B cell (primary cell): ENCODE measurements at regions not wholly inside any gene's neighbourhood (a gene's known extent, or its start where the extent isn't known, plus 50 kb on each side); places are given as distances from the start of the nearest gene placed in this dataset.

Source experiments
- ATAC-seq: fragments of 200-7000 bp; cut with Tn5 transposase; one replicate; pipeline ENCODE4 v1.10.0; 2021; ENCODE audit warnings: low read depth, mild to moderate bottlenecking, moderate number of reproducible peaks, moderate library complexity
- CTCF ChIA-PET: fragments of 350-600 bp; sonication (Branson Sonifier 250); formaldehyde crosslinking; loops from one replicate; lab custom pipeline; 2021; ENCODE audit warnings: antibody characterized with exemption, inconsistent platforms; lab: Charles Lee
- POLR2A ChIA-PET: fragments of 350-600 bp; sonication (Branson Sonifier 250); formaldehyde crosslinking; loops from one replicate; lab custom pipeline; 2021; ENCODE audit warnings: antibody characterized with exemption; lab: Charles Lee
- DNase-seq: peaks from one replicate; pipeline ENCODE4 v3.0.0; 2013
- H2AFZ ChIP-seq: 2 replicates; pipeline ENCODE4 v1.6.1; 2012; ENCODE audit warnings: mild to moderate bottlenecking, low read depth, low read length; ENCODE audit not compliant: insufficient read depth, poor library complexity, severe bottlenecking
- H3K27ac ChIP-seq, 2 donors: 1 replicate in 1 of 2; 2 replicates in 1 of 2; pipeline ENCODE4 v1.5.1; 2012 to 2013; ENCODE audit warnings: low read length in 2 of 2, mild to moderate bottlenecking in 2 of 2, moderate library complexity in 1 of 2
- H3K27me3 ChIP-seq, 4 experiments: fragments of 200-600 bp in 1 of 4; sonication (generic) in 1 of 4; replicated peaks in 1 of 4; 1 replicate in 2 of 4; 2 replicates in 2 of 4; pipeline versions ENCODE4 v1.6.1 to v1.7.0; 2013 to 2016; ENCODE audit warnings: low read length in 3 of 4, mild to moderate bottlenecking in 2 of 4, mixed read lengths in 1 of 4, moderate library complexity in 1 of 4; ENCODE audit not compliant: insufficient read depth in 4 of 4, control insufficient read depth in 3 of 4; ENCODE audit errors: control extremely low read depth in 1 of 4
- H3K36me3 ChIP-seq, 2 experiments: replicated peaks in 1 of 2; 1 replicate in 1 of 2; 2 replicates in 1 of 2; pipeline versions ENCODE4 v1.6.1 to v1.7.1; 2013; ENCODE audit warnings: low read length in 1 of 2; ENCODE audit not compliant: insufficient read depth in 2 of 2, control insufficient read depth in 1 of 2; ENCODE audit errors: control extremely low read depth in 1 of 2, extremely low read depth in 1 of 2
- H3K4me1 ChIP-seq, 2 donors: fragments of 200-600 bp in 1 of 2; sonication (generic) in 1 of 2; 1 replicate in 1 of 2; 2 replicates in 1 of 2; pipeline versions ENCODE4 v1.5.1 to v1.6.1; 2013 to 2017; ENCODE audit warnings: low read length in 2 of 2; ENCODE audit not compliant: control insufficient read depth in 2 of 2, insufficient read depth in 2 of 2
- H3K4me2 ChIP-seq: replicated peaks from 2 replicates; pipeline ENCODE3; 2012; ENCODE audit warnings: mild to moderate bottlenecking, low read depth, low read length; ENCODE audit not compliant: poor library complexity, severe bottlenecking
- H3K4me3 ChIP-seq, 5 experiments: fragments of 200-600 bp in 1 of 5; sonication (generic) in 1 of 5; 1 replicate in 3 of 5; 2 replicates in 2 of 5; pipeline versions ENCODE4 v1.5.1 to v1.7.0; 2011 to 2016; ENCODE audit warnings: low read length in 4 of 5, mild to moderate bottlenecking in 4 of 5, low read depth in 2 of 5, control low read depth in 1 of 5, moderate library complexity in 1 of 5; ENCODE audit not compliant: insufficient read depth in 1 of 5; ENCODE audit errors: control extremely low read depth in 1 of 5, extremely low read depth in 1 of 5
- H3K79me2 ChIP-seq: fragments of 200-600 bp; sonication (generic); one replicate; pipeline ENCODE4 v1.6.0; 2016; ENCODE audit warnings: low read length; ENCODE audit not compliant: control insufficient read depth, insufficient read depth
- H3K9ac ChIP-seq: fragments of 200-600 bp; sonication (generic); 2 replicates; pipeline ENCODE4 v1.6.1; 2017; ENCODE audit warnings: mild to moderate bottlenecking, low read length, moderate library complexity
- H3K9me3 ChIP-seq, 3 donors: one replicate each; pipeline versions ENCODE4 v1.6.1 to v1.7.1; 2013; ENCODE audit warnings: low read length in 2 of 3; ENCODE audit not compliant: control insufficient read depth in 2 of 3, insufficient read depth in 1 of 3; ENCODE audit errors: control extremely low read depth in 1 of 3
- H4K20me1 ChIP-seq: 2 replicates; pipeline ENCODE4 v1.6.0; 2012; ENCODE audit warnings: mild to moderate bottlenecking, low read length; ENCODE audit not compliant: insufficient read depth, control insufficient read depth, poor library complexity, severe bottlenecking
- H3K27ac Mint-ChIP-seq: one replicate; pipeline ENCODE4 v1.8.0; 2021; ENCODE audit warnings: mixed read lengths
- H3K27me3 Mint-ChIP-seq: one replicate; pipeline ENCODE4 v1.8.0; 2021; ENCODE audit warnings: mixed read lengths
- H3K4me1 Mint-ChIP-seq: one replicate; pipeline ENCODE4 v1.8.0; 2021; ENCODE audit warnings: mixed read lengths
- H3K4me3 Mint-ChIP-seq: one replicate; pipeline ENCODE4 v1.8.0; 2021; ENCODE audit warnings: mixed read lengths
- H3K9me3 Mint-ChIP-seq: one replicate; pipeline ENCODE4 v1.8.0; 2022; ENCODE audit warnings: mixed read lengths; ENCODE audit not compliant: insufficient read depth
- EZH2 ChIP-seq: IDR thresholded peaks from 2 replicates; pipeline ENCODE4 v1.6.1; 2012; ENCODE audit warnings: borderline replicate concordance, low read depth, mild to moderate bottlenecking, moderate library complexity, low read length; ENCODE audit not compliant: insufficient read depth, poor library complexity, severe bottlenecking
- WGBS: methylation state at CpG from one replicate; pipeline ENCODE4 v1.1.5; 2013; ENCODE audit warnings: missing lambda C conversion rate; ENCODE audit not compliant: insufficient coverage; 5-methylcytosine and 5-hydroxymethylcytosine counted together
- intact Hi-C: fragments of 100-400 bp; cut with micrococcal nuclease; formaldehyde crosslinking; loops from one replicate; pipeline ENCODE4 v1.10.0; 2022
- TF ChIP-seq, protein P1 (sequence below): fragments of 200-600 bp; IDR thresholded peaks from one replicate; pipeline ENCODE4 v1.8.0; 2022; ENCODE audit warnings: antibody characterized with exemption, mild to moderate bottlenecking

DNA sequence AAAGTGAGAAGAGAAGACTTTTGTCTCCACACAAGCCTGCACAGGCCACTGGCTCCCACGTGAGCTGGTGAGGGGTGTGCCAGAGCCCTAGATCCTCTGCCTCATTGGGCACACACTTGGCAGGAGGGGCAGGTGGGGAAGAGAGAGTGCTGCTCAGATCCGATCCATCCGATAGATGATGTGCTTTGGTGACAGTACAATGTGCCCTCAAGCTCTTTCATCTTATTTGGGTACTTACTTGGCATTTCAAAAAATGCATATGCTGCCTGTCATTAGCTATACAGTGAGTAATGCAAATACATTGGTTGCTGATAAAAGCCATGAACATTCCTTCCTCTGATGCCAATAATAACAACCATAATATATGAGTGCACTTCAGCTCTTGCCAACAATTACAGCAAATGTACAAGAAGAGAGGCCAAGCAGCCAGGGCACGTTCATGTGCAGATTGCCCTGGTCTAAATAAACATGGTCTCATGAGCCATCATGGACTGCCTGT, 255.3 kb downstream of the VAPA start:
- Histone ChIP-seq H2AFZ (no peak overlapping the region), H3K79me2 (no peaks in the 10 kb centered on the region), H3K4me2 (no peak overlapping the region), H3K9ac (no peak overlapping the region), H3K9me3 (no peaks in the 10 kb centered on the region), H4K20me1 (no peaks in the 10 kb centered on the region), H3K36me3 (no peaks in the 10 kb centered on the region), H3K4me1 (peaks cover 0 to 3% of the 10 kb centered on the region in 2 donors), H3K4me3 (no peak overlapping the region), H3K27me3 (no peaks in the 10 kb centered on the region), H3K27ac (no peak overlapping the region)
- H3K4me3 Mint-ChIP-seq = no peak overlapping the region
- intact Hi-C loops = no loop called here
- TF ChIP-seq, protein P1, sequence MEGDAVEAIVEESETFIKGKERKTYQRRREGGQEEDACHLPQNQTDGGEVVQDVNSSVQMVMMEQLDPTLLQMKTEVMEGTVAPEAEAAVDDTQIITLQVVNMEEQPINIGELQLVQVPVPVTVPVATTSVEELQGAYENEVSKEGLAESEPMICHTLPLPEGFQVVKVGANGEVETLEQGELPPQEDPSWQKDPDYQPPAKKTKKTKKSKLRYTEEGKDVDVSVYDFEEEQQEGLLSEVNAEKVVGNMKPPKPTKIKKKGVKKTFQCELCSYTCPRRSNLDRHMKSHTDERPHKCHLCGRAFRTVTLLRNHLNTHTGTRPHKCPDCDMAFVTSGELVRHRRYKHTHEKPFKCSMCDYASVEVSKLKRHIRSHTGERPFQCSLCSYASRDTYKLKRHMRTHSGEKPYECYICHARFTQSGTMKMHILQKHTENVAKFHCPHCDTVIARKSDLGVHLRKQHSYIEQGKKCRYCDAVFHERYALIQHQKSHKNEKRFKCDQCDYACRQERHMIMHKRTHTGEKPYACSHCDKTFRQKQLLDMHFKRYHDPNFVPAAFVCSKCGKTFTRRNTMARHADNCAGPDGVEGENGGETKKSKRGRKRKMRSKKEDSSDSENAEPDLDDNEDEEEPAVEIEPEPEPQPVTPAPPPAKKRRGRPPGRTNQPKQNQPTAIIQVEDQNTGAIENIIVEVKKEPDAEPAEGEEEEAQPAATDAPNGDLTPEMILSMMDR = no peak
- no peak for TF ChIP-seq EZH2
- no peak overlapping the region for H3K27ac Mint-ChIP-seq
- WGBS = 80% methylated on average over 2 of the region's 4 CpGs
- no peak for DNase-seq
- no peak for ATAC-seq
- H3K4me1 Mint-ChIP-seq = peaks cover 4% of the 10 kb centered on the region
- ChIA-PET POLR2A (no interaction called here), CTCF (no interaction called here)
- no peaks in the 10 kb centered on the region for H3K9me3 Mint-ChIP-seq
- H3K27me3 Mint-ChIP-seq = no peaks in the 10 kb centered on the region

DNA sequence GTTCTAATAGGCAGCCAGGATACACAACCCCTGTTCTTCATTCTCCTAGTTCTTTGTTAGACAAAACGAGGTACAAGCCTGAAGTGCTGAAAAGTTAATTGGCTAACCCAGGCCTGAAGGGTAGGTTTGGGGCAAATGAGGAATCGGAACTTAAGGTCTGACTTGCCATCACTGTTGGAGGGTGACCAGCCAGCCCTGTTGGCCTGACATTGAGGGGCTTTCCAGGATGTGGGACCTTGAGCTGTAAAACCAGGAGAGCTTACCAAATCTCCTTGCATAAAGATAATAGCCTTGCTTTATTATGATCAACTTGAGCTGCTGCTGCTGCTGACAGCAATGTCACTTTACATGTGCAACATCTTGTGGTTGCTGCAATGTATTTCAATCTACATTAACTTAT, 256.0 kb downstream of the VAPA start:
- DNase-seq = no peak
- WGBS = 100% methylated on average over 1 of the region's 2 CpGs
- no peak for TF ChIP-seq EZH2
- TF ChIP-seq, protein P1 = no peak

More for the DNA sequence above, 256.0 kb downstream of the VAPA start:
- H3K27me3 Mint-ChIP-seq = no peaks in the 10 kb centered on the region
- no peak overlapping the region for H3K4me3 Mint-ChIP-seq
- H3K4me1 ChIP-seq = peaks cover 0 to 3% of the 10 kb centered on the region in 2 donors
- H3K27ac ChIP-seq = no peak overlapping the region
- H3K4me2 ChIP-seq = no peak overlapping the region
- no peaks in the 10 kb centered on the region for H3K27me3 ChIP-seq
- H4K20me1 ChIP-seq = no peaks in the 10 kb centered on the region
- H3K27ac Mint-ChIP-seq = no peak overlapping the region
- no peaks in the 10 kb centered on the region for H3K36me3 ChIP-seq
- no peak for ATAC-seq
- H3K9me3 ChIP-seq = no peaks in the 10 kb centered on the region
- H3K9me3 Mint-ChIP-seq = no peaks in the 10 kb centered on the region
- ChIA-PET POLR2A (no interaction called here), CTCF (no interaction called here)
- H3K9ac ChIP-seq = no peak overlapping the region
- no peak overlapping the region for H2AFZ ChIP-seq
- H3K4me1 Mint-ChIP-seq = peaks cover 5% of the 10 kb centered on the region
- intact Hi-C loops = no loop called here
- H3K79me2 ChIP-seq = no peaks in the 10 kb centered on the region
- H3K4me3 ChIP-seq = no peak overlapping the region
